HG02943 (cell line): ENCODE measurements at regions not wholly inside any gene's neighbourhood (a gene's known extent, or its start where the extent isn't known, plus 50 kb on each side); places are given as distances from the start of the nearest gene placed in this dataset.

Source experiments
- ATAC-seq: cut with Tn5 transposase; IDR thresholded peaks from one replicate; pipeline ENCODE4 v1.9.1; 2021; ENCODE audit warnings: mild to moderate bottlenecking, low read depth, moderate library complexity; ENCODE audit not compliant: unreplicated experiment

DNA sequence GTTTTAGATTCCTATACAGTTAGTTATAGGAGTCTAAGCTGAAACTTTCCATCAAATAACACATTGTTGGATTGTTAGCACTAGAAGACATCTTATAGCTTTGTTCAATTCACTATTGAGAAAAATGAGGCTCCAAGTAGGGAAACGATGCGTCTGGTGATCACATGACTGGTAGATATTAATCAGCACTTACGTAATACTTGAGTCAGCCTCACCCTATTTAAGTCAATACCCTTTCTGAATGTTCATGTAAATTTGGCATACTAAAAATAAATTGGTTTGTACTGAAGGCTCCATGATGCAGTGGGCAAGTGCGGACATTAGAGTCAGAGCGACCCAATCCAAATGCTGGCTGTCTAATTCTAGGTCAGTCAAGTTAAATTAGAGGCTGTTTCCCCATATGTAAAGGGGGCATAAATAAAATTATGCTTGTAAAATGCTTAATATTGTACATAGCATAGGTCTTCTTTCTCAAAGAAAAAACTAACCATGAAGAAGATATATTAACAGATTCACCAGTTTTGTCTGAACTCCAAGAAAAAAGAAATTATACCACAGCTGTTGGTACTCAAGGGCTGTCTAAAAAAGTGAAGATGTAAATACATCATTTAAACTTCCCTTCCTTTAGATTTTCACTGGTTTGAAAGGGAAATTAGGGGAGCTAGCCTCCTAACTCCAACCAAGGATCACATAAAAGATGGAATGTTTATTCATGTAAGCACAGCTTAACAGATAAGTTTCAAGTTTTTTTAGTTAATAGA lies 406.6 kb upstream of the TLE4 start:
- ATAC-seq: no peak

DNA sequence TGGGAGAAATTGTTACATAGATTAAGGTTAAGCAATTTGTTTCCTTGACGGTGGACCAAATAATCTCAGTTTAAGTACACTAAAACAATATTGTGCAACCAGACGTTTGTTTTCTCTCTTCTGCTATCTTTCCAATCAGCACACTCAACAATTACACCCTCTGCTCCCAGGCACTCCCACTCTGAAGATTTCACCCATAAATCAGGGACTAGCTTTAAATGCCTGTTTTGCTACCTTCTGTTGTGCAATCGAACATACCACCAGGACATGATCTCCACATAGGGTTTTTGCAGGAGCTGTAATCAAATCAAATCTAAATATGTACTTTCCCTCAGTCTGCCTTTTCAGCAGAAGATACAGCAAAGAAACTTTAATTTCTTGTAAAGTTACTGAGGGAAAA lies 405.8 kb upstream of the TLE4 start:
- no peak for ATAC-seq

DNA sequence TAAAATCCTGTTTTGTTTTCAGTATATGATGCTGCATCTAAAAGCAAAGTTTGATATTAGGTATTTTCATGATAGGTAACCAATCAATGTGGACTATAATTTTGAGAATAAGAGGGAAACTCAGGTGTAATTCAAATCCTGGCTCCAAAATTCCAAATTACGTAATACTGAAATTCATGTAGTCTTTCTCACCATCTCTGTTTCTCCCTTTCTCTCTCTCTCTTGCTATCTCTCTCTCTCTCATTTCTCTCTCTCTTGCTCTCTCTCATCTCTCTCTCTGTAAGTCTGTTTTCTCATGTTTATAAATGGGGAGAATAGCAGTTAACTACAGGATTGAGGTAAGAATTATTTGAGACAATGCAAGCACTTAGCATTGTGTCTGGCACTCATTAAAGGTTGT lies 401.1 kb upstream of the TLE4 start:
- no peak for ATAC-seq

DNA sequence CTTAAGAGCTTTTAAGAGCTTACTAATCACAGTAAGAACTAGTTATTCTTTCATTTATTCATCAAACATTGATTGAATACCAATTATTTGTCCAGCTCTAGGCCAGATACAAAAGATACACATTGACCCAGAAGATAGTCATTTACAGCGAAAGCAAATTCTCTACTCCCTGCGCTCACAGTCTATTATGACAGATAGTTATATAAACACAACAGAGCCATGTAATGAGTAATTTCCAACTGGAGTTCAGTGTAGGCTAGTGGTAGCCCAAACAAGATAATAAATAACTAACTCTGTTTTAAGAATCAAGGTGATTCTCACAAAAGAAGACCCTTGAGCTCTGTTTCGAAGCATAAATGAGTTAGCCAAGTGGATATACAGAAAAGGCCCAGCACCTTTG lies 397.8 kb upstream of the TLE4 start:
- ATAC-seq: no peak

DNA sequence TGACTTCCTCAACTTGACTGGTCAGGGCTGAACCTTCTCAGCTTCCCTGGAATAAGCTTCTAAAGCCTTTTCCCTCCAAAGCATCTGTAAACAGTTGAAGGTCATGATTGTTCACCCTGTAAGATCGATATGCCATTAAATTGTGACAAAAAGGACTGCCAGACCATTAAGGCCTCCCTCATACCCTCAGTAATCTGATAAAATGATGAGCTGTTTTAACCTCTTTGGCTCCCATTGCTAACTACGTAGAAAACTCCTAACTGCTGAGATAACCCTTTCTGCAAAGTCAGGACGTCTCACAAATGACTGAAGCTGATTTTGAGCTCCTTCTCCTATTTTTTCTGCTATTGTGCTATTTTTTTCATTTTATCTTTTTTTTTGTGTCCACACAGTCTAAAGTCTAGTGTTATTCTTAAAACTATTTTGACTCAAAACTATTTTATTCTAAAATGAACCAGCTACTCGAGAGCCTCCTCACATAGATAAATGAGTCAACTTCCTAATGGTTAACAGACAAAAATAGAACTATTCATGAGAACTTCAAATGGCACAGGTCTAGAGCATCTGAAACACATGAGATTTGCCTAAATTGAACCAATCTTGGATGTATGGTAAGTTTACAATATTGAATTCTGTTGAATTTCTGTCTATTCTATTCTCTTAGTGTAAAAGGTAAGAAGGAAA lies 395.6 kb upstream of the TLE4 start:
- ATAC-seq: no peak

DNA sequence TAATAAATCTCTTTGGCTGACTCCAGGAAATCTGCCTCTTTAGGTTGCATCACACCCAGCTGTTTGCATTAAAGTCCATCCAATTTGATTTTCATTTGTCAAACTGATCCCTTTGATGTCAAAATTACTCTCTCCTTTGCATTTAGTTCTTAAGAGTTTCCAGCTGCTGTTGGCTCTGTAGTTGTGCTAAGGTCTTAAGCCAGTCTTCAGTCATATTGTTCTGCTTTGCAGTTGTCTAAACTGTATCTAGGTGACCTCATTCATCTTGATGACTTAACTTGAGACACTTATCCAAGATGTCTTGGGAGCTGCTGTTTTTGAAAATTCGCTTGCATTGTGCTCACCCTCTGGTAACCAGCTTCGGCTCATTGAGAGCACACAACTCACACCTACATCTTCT lies 386.9 kb upstream of the TLE4 start:
- ATAC-seq: no peak

DNA sequence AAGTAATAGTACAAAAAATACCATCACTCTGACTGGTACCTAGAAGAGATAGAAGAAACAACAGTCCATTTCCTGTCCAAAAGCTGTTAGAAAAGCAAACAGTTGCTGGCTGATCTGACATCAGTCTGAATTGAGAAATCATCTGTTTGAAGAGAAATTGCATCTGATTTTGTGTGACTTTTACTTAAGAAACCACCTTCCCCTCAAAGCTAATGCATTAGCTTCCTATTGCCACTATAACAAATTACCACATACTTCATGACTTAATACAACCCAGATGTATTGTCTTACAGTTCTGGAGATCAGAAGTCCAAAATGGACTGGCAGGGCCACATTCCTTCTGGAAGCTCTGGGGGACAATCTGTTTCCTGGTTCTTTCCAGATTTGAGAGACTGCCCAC lies 385.9 kb upstream of the TLE4 start:
- ATAC-seq: no peak

DNA sequence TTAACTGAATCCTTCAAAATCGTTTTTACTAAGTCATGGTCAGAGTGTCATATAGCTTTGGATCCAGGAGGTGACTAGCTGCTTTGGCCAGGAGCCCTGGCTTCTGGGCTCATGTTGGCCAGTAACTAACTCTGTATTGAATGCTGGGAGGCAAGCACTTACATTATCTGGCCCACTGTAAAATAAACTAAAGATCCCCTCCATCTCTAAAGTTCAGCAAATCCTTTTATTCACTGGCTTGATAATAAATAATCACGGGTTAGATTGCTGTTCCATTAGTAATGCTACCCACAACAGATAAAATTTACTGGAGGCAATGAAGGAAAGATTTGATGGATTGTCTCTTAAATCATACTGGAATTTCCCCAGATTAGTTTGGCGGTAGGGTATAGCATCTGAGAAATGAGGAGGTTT lies 382.2 kb upstream of the TLE4 start:
- ATAC-seq: no peak

DNA sequence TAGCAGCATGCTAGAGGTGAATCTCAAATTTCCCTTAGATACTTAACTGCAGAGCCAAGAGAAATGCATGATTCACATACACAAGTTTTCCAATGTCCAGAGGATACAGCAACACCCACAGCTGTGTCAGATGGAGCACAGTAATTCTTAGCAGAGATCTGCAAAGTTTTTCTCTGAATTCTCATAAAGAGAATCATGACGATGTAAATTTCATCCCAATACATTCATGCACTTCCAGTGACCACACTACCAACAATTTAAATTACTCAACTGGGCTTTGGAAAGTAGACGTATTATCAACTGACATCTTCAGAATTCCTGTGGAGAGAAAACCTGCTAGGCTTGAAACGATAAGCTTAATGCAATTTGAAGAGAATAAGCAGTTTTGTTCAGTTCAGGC lies 378.8 kb upstream of the TLE4 start:
- no peak for ATAC-seq

DNA sequence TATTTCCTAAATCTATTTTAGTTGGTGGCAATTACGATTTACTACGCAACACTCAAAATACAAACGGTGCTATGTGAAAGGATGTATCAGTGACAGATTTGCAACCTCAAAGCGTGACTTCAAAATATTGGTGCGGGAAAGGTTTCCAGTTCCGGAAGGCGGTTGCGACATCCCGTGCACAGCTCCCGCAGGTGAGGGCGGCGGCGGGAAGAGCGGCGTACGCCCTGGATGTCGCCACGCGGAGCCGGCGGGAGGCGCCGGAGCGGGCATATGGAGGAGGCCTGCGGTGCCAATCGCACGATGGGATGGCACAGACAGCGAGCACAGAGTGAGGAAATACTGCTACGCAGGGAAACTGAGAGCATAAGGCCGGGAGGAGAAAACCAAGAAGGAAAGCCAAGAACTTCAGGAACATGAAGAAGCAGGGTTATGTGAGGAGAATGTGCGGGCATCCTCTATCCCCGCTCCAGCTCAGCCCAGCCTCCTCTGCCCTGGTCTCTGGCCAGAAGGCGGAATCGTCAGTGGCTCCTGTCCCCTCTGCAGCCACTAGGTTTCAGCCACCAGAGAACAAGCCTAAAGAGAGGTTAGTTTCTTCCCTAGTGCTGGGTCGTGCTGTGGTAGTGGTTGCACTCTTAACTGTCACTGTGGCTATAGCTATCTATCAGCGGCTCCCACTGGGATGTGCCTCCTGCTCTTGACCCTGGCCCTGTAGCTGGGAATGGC lies 378.1 kb upstream of the TLE4 start:
- ATAC-seq: no peak

DNA sequence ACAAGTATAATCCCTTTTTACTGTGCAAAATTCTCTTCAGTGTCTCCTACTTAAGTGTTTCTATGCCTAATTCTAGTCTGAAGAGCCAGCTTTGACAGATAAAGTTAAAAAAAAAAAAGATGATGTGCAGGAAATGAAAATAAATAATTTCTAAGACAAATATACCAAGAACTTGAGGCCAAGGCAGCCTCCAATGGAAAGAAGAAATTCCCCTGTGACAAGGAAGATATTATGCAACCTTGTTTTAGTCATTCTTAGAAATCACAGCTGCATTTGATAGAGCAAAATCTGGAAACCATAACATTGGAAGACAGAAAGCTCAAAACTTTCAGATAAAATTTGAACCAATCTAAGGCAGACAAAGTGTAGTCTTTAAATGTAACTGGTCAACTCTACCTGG lies 375.9 kb upstream of the TLE4 start:
- ATAC-seq: no peak

DNA sequence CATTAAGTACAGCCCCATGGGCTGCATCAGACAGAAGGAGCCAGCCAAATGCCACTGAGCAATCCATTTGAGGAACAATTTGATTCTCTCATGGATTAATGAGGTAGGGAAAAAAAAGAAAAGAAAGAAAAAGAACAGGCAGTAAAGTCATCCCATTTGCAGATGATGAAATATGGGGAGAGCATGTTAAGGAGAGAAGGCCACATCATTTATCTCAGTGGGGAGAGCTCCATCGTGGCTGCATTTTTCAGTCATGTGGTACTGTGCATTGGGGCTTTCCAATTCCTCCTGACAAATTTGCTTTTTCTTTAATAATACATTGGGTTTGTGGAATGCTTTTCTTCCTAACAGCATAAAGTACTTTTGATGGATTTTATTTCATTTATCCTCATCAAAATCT lies 375.2 kb upstream of the TLE4 start:
- ATAC-seq: no peak

DNA sequence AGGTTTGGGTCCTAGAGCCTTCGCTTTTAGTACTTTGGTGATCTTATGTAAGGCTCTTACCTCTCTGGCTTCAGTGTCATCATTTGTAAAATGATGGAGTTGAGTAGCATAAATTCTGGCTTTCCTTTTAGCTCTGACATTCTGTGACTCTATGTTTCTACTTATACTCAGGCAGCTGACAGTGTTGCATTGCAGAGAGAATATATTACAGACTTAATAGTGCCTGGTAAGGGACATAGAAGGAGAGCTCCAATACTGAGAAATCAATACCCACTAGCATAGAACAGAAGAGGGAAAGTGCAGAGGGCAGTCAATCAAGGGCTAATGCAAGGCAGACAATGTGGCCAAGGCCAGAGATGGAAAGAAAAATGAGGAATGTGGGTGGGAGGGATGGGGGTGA lies 371.4 kb upstream of the TLE4 start:
- no peak for ATAC-seq

DNA sequence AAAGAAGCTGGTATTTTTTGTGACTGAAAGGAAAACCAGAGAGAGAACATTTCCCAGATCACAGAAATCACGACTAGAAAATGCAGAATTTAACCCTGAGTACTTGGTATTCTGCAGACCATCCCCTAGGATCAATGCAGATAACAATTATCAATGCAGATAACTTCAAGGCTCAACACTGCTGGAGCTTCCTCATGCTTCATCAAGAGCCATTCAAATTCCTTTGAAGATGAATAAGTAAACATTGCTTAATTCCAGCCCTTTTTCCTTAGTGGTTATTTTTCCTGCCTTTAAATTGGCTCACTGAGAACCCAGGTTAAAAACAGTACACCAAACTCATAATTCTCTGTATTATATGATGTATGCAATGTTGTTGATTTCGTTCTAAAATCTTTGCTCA lies 370.1 kb upstream of the TLE4 start:
- no peak for ATAC-seq

DNA sequence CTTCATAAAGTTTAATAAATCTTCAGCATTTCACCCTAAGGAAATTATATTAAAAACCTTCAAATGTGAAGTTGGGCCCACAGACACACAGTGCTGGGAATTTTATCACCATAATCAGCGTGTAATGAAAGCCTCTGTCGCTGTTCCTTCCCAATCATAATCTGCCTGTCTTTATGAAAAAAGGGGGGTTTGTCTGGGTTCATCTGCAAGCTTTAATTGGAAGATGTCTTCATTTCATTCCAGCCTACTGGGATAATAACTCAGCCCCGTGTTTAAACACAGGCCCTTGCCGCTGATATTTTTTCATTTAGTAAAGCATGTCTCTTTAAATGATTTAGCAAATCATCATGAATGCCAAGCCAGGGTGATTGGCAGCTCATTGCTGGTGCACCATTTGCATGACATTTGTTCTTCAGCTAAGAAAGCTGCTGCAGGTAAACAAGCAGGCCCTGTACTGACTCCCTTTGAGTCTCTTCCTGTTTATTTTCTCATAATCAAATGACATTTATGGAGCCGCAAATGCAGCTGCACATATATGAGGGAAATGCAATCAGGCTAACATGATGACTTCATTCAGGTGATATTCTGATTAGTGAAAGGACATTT lies 362.9 kb upstream of the TLE4 start:
- ATAC-seq: no peak

DNA sequence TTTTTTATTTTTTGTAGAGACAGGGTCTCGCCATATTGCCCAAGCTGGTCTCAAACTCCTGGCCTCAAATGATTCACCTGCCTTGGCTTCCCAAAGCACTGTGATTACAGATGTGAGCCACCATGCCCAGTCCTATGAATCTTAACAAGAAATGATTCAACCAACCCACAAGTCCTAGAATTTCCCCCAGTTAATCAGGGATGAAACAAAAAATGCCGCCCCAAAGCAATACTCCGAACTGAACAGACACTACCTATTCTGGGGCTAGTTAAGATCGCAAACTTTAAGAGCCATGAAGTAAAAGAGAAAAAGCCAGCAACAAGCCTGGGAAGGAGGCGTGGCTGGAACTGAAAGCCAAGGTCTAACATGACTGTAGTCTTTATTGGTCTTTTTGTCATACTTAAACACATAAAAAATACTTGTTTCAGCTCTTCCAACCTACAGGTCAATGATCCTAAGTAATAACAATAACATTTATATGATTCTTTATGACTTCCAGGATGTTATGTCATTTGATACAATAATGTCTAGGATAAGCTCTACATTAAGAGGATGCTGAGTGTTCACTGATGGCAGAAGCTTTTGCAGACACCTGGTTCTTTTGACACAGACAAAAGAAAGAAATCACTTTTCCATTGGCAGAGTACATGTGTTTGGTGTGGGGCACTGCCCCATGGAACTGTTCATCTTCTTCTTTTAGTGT lies 361.1 kb upstream of the TLE4 start:
- ATAC-seq: no peak

DNA sequence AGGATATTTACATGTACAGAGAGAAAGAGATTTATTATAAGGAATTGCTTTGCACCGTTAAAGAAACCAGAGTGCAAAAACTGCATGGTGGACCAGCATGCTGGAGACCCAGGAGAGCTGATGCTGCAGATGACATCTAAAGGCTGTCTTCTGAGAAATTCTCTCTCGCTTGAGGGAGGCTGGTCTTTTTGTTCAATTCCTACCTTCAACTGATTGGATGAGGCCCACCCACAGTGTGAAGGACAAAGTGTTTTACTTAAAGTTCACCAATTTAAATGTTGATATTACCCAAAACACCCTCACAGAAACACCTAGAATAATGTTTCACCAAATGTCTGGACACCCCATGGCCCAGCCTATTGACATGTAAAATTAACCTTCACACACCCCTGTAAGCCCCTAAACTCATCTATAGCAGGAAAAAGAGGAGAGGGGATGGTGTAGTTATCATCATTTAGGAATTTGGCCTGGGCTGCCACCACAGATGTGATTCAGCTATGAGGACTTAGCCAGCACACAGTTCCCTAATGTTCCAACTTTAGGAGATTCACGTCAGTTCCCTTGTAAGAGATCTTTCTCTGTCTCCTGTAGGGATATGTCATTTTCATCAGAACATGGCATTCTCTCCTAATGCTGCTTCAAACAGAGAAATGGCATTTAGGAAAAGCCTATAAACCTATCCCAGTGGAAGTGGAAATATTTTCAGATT lies 358.2 kb upstream of the TLE4 start:
- ATAC-seq: no peak

DNA sequence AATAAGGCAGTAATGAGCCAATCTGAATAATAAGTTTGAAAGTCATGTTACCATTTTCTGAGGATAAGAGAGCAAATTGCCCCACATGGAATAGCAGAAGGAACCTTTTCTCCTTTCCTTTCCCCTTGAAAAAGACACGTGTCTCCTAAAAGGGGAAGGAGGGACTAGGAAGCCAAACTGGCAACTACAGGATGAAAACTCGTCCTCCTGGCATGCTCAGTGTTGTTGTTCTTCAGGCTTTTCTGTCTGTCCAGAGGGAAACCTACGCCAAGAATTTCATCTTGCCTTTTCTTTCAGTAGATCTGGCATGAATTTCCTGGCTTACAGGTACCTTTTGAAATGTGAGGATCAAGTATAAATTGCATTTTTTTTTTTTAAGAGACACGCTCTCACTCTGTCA lies 355.9 kb upstream of the TLE4 start:
- no peak for ATAC-seq

DNA sequence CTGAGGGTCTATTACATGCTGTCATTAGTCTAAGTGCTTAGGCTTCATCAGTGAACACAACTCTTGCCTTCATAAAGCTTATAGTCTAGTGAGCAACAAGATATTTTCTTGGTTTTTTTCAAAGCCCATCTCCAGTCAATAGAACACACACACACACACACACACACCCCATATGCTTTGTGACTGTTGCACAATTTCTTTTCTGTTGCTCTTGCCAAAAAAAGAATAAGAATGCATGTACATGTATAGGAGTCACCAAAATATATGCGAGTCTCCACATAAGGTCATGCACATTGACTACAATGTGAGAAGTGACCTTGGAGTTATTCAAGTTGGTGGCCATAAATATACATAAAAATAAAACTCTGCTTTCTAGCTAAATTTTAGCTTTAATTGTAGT lies 351.5 kb upstream of the TLE4 start:
- no peak for ATAC-seq

DNA sequence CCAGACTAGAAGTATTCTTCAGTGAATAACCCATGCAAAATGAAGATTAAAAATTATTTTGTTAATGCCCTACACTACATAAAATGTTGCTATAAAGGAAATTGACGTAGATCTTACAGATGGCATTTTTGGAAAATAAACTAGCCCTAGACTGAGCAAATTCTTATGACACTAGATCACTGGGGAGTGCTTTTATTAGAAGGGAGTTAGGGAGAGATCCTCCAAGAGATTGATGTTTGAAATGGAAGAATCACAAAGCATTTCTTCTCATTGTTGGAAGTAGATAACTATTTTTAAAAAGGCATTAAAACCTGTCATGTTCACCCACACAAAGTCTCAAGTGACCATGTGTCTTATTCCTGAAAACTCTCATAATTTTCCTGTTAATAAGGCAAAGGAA lies 351.1 kb upstream of the TLE4 start:
- no peak for ATAC-seq
